Duodenal mucosa (tissue), 2 donors: ENCODE measurements at regions not wholly inside any gene's neighbourhood (a gene's known extent, or its start where the extent isn't known, plus 50 kb on each side); places are given as distances from the start of the nearest gene placed in this dataset.
"Not testable (repeated sequence)": the region's sequence is repeated elsewhere in the genome, so short reads cannot be mapped to it uniquely, and the experiment has no call there.

Source experiments
- H3K27ac ChIP-seq: one replicate; pipeline ENCODE4 v1.7.0; 2013; ENCODE audit warnings: low read depth, low read length
- H3K27me3 ChIP-seq, 2 donors: one replicate each; pipeline ENCODE4 v1.7.0; 2013; ENCODE audit warnings: low read length in 2 of 2, control low read depth in 1 of 2; ENCODE audit not compliant: insufficient read depth in 2 of 2, control insufficient read depth in 1 of 2
- H3K36me3 ChIP-seq, 2 donors: one replicate each; pipeline ENCODE4 v1.7.0; 2013; ENCODE audit warnings: low read length in 2 of 2, control low read depth in 1 of 2; ENCODE audit not compliant: insufficient read depth in 2 of 2, control insufficient read depth in 1 of 2
- H3K4me1 ChIP-seq, 2 donors: one replicate each; pipeline ENCODE4 v1.7.0; 2013; ENCODE audit warnings: low read length in 2 of 2, control low read depth in 1 of 2; ENCODE audit not compliant: insufficient read depth in 2 of 2, control insufficient read depth in 1 of 2
- H3K4me3 ChIP-seq, 2 donors: one replicate each; pipeline ENCODE4 v1.7.0; 2013; ENCODE audit warnings: low read length in 2 of 2, low read depth in 1 of 2
- H3K9ac ChIP-seq, 2 donors: one replicate each; pipeline ENCODE4 v1.7.0; 2013; ENCODE audit warnings: low read length in 2 of 2, low read depth in 1 of 2
- H3K9me3 ChIP-seq, 2 donors: one replicate each; pipeline ENCODE4 v1.7.0; 2013; ENCODE audit warnings: low read length in 2 of 2, control low read depth in 1 of 2; ENCODE audit not compliant: control insufficient read depth in 1 of 2

DNA sequence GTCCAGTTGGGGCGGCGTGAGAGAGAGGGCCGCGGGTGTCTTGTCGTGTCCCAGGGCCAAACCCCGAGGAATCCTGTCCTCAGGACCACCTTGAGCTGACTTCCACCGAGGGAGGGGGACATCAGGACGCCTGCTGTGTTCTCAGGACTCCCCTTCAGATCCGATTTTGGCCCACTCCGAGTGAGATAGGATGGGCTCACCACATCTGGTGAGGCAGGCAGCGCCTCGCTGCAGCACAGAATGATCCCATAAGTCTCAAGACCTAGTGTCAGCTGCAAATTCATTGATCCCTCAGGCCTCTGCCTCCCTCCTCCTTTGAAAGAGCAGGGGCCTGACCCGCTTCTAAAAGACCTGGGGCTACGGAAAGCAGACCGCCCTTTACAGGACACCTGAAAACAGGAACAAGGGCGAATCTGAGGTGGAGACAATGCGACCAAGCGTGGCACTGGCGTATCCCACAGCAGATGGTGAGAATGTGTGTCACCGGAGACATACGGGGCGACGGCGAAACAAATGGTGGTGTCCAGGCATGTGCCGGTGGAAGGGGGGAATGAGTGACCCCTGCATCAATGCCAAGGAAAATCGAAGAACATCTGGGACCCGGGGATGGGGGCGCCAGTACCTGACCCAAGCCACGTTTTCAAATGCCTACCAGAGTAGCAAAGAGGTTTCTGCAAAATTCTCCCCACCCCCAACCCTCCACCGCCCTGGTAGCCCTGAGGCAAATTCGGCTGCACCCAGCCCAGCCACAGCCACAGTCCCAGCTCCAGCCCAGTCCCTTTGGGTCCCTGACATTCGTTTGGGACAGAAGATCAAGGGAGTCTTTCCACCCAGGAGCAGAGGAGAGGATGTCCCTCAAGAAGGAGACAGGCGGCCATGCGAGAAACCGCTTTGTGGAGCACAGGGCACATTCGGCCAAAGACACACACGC is 162.1 kb upstream of the ZNF337 start:
- Histone ChIP-seq H3K9ac (no peak overlapping the region), H3K4me3 (peak overlapping the region in 1 of 2 donors; percentile 28), H3K27ac (no peak overlapping the region), H3K27me3 (peaks cover 21 to 32% of the 10 kb centered on the region in 2 donors), H3K4me1 (peaks cover 0 to 27% of the 10 kb centered on the region in 2 donors), H3K9me3 (no peaks in the 10 kb centered on the region), H3K36me3 (no peaks in the 10 kb centered on the region)

DNA sequence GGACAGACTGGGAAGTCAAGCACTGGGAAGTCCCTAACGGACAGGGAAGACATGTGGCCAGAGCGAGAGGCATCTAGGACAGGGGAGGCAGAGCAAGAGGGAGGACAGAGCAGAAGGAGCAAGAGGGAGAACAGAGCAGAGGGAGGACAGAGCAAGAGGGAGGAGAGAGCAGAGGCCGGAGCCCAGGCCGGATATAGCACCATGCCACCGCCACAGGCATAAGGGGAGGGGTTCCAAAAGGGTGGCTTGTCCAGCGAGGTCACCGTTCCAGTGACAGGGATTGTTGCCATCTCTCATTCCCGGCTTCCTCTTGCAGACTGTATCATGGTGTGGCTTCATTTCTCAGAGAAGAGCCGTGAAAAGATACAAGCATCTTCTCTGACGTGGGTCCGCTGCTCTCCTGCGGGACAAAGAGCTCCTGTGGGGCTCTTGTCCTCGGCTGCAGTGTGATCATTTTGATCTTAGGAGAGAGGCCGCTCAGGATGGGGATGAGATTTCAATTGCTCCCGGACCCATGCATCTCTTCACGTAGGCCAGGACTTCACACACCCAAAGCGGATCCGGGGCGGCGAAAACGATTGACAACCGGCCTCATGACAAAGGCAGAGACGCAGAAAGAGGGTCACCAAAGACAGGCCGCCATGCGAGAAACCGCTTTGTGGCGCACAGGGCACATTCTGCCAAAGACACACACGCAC is 160.6 kb upstream of the ZNF337 start:
- not testable (repeated sequence) for H3K36me3 ChIP-seq, H3K27ac ChIP-seq, H3K9ac ChIP-seq, H3K9me3 ChIP-seq, H3K4me3 ChIP-seq
- H3K4me1 ChIP-seq: peaks cover 0 to 15% of the 10 kb centered on the region in 2 donors
- peaks cover 19 to 28% of the 10 kb centered on the region in 2 donors for H3K27me3 ChIP-seq

DNA sequence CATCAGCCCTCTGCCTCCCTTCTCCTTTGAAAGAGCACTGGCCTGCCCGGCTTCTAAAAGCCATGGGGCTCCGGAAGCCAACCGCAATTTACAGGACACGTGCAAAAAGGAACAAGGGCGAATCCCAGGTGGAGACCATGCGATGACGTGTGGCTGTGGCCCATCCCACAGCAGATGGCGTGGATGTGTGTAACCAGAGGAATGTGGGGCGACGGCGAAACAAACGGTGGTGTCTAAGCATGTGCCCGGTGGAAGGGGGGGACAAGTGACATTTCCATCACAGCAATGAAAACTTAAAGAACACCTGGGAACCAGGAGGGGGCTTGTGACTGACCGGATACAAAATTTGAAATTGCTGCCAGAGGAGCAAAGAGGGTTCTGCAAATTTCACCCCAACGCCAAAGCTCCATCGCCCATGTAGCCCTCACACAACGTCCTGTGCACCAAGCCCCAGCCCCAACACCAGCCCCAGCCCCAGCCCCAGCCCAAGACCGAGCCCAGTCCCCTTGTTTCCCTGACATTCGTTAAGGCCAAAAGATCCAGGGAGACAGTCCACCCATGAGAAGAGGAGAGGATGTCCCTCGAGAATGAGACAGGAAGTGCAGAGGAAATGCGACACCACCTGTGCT is 159.7 kb upstream of the ZNF337 start:
- no peaks in the 10 kb centered on the region for H3K36me3 ChIP-seq
- no peak overlapping the region for H3K4me3 ChIP-seq
- H3K9ac ChIP-seq: no peak overlapping the region
- H3K27me3 ChIP-seq: peaks cover 14 to 28% of the 10 kb centered on the region in 2 donors
- peaks cover 0 to 9% of the 10 kb centered on the region in 2 donors for H3K4me1 ChIP-seq
- H3K27ac ChIP-seq: no peak overlapping the region
- no peaks in the 10 kb centered on the region for H3K9me3 ChIP-seq

DNA sequence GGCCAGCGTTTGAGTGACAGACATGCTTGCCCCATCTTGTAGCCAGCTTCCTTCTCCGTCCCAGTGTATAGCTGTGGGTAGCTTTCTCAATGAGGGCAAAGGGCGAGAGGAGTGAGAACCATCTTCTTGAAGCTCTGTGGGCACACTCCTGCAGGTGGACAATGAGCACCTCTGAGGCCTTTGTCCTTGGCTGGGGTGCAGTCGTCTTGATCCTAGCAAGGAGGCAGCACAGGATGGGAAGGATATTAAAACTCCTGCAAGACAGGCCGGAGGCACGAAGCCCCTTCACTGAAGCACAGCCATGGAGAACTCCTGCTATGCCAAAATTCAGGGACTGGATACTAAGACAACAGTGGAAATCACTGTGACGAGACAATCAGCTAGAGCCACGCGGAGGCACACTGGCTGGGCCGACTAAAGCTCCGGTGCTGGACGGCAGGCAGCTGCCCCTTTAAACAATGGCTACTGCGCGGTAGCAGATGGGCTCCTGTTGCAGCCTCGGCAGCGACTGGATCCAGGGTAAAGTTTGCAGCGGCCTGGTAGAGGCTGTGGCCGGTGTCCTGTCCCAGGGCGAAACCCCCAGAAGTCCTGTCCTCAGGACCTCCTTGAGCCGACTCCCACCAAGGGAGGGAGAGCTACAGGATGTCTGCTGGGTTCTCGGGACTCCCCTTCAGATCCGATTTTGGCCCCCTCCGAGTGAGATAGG is 159.0 kb upstream of the ZNF337 start:
- H3K4me3 ChIP-seq, H3K9ac ChIP-seq, H3K4me1 ChIP-seq, H3K9me3 ChIP-seq, H3K27ac ChIP-seq, H3K36me3 ChIP-seq: not testable (repeated sequence)
- H3K27me3 ChIP-seq: peaks cover 14 to 22% of the 10 kb centered on the region in 2 donors

DNA sequence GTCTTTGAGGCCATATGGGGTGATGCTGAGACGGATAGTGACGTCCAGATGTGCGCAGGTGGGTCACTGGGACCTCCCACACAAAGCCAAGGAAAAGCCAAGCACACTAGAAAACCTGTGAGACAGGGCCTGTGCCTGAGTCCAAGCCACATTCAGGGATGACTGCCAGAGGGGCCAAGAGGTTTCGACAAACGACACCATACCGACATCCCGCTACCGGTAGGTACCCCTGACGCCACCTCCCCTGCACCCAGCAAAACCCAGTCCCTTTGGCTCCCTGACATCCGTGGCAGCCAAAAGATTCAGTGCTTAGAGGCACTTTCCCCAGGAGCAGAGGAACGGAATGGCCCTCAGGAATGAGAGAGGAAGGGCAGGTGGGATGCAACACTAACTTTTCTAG is 158.0 kb upstream of the ZNF337 start:
- not testable (repeated sequence) for H3K36me3 ChIP-seq, H3K9ac ChIP-seq, H3K4me3 ChIP-seq, H3K9me3 ChIP-seq, H3K27ac ChIP-seq, H3K4me1 ChIP-seq
- H3K27me3 ChIP-seq: peaks cover 8 to 13% of the 10 kb centered on the region in 2 donors

DNA sequence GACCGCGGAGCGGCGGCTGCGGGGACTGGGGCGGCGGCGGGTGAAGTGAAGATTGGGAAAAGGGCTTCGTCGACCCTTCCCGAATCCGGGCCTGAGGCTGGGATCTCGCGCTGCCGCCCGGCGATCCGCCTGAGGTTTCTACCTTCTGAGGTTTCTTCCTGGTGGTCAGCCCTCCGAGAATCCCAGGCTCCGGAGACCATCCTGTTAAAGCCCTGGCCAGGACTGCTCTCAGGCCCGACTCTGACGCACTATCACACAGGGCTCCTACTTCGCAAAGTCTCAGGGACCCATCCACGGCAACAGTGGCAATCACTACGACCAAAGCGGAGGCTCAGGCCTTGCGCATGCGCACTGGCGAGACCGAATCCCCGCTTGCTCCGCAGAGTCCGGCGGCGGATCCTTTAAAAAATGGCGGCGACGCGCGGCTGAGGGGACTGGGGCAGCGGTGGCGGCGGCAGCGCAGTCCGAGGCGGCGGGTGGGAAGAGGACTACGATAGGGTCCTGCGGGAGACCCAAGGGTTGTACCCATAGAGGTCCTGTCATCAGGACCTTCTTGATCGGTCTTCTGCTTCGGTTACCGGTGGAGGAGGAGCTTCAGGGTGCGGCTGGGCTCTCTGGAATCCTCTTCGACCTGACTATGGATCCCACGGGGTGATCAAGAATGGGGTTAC is 157.2 kb upstream of the ZNF337 start:
- H3K9me3 ChIP-seq, H3K27me3 ChIP-seq, H3K4me1 ChIP-seq, H3K27ac ChIP-seq, H3K36me3 ChIP-seq: not testable (repeated sequence)
- Histone ChIP-seq H3K4me3 (peak overlapping the region; percentile 63 to 70), H3K9ac (peak overlapping the region; percentile 20 to 56)

DNA sequence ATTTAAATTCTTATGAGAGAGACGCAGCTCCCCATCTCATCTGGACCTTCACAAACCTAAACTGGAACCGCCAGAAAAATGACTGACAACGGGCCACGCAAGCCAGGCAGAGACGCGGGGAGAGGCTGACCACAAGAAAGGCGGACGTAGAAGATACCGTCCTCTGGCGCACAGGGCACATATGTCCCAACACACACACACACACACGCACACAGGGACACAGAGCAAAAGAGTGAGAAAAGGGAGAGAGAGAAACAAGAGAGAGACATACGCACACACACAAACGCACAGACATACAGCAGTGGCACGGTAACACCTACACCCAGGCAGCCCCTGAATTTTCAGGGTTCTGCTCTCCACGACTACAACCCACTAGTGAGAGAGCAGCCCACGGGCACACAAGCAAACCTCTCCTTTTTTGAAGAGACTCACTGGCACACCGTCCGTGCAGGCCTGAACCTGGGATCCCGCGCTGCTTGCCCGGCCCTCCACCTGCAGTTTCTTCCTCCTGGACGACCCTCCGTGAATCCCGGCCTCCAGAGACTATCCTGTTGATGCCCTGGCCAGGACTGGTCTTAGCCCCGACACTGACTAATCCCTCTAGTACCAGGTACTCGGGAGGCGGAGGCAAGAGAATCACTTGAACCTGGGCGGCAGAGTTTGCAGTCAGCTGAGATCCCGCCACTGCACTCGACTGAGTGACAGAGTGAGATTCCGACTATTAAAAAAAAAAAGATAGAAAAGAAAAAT is 156.5 kb upstream of the ZNF337 start:
- H3K4me3 ChIP-seq: peak overlapping the region; percentile 63 to 70
- not testable (repeated sequence) for H3K4me1 ChIP-seq, H3K9me3 ChIP-seq, H3K27me3 ChIP-seq, H3K27ac ChIP-seq, H3K36me3 ChIP-seq
- H3K9ac ChIP-seq: peak overlapping the region; percentile 20 to 56

DNA sequence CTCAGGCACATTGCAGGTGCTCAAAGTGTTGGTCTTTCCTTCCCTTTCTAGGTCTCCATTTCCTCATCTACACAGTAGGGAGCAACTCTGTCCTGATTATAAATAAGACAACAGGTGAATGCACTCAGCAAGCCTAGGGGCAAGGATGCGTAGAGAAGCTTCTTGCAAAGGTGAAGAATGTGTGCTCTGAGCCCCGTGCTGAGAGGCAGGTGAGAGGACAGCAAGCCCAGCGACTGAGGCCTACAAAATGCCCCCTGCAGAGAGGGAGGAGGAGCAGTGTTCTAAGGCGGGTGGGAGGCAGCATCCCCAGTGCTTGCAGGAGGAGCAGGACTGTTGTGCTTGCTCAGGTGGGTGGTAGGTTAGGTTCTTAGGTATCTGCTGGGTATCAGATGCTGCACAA is 153.5 kb upstream of the ZNF337 start:
- H3K4me1 ChIP-seq, H3K9ac ChIP-seq, H3K4me3 ChIP-seq, H3K27ac ChIP-seq, H3K9me3 ChIP-seq, H3K36me3 ChIP-seq, H3K27me3 ChIP-seq: not testable (repeated sequence)

DNA sequence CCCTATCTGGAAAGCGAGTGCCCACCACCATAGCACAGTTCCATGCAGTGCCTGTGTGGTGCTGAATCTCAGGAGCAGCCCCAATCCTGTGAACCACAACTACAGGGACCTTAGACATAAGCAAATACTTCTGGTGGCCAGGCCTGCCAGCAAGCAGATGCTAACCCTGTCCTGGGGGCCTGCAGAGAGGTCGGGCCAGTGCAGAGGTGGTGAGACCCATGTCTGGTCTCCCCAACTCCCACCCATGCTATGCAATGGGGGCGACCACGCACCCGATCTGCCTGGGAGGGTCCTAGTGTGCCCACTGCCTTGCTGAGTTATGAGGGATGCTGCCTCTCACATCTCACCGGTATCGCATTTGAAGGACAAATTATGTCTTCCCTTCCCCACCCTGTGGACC is 151.6 kb upstream of the ZNF337 start:
- H3K4me3 ChIP-seq: no peak overlapping the region
- H3K36me3 ChIP-seq: no peaks in the 10 kb centered on the region
- H3K9ac ChIP-seq: no peak overlapping the region
- no peaks in the 10 kb centered on the region for H3K9me3 ChIP-seq
- no peaks in the 10 kb centered on the region for H3K4me1 ChIP-seq
- H3K27ac ChIP-seq: no peak overlapping the region
- H3K27me3 ChIP-seq: no peaks in the 10 kb centered on the region
